ENCODE measurements at regions not wholly inside any gene's neighbourhood (a gene's known extent, or its start where the extent isn't known, plus 50 kb on each side); places are given as distances from the start of the nearest gene placed in this dataset.
"Not testable (repeated sequence)": the region's sequence is repeated elsewhere in the genome, so short reads cannot be mapped to it uniquely, and the experiment has no call there.

- peak; percentile 80 for TF ChIP-seq CTCF (IDR thresholded peaks at IDR 0.05)
- TF ChIP-seq ZFX (IDR thresholded peaks at IDR 0.05; ENCODE audit: borderline replicate concordance), result not testable (repeated sequence)
These were observed 1112.5 kb downstream of the TMEM121 start for GRCh38 chr14:106638786-106639452.

All from 22Rv1 (cell line).